ENCODE measurements at regions not wholly inside any gene's neighbourhood (a gene's known extent, or its start where the extent isn't known, plus 50 kb on each side); places are given as distances from the start of the nearest gene placed in this dataset.

GRCh38 chr6:28802417-28803336 is 121.1 kb downstream of the TRIM27 start:
- no peak overlapping the region for H3K4me3 ChIP-seq (ENCODE audit: low read depth, low read length)
- no peak for TF ChIP-seq CTCF (IDR thresholded peaks at IDR 0.05; ENCODE audit: insufficient read depth, low read length, severe bottlenecking)
- H3K36me3 ChIP-seq (ENCODE audit: control insufficient read depth, insufficient read depth, low read length), result no peaks in the 10 kb centered on the region
- no peaks in the 10 kb centered on the region for H3K27me3 ChIP-seq (ENCODE audit: control insufficient read depth, insufficient read depth, low read length)
- no peak for FAIRE-seq
- peak; percentile 68 for DNase-seq (ENCODE audit: low read depth)

GRCh38 chr6:28803337-28803709 is 120.5 kb downstream of the TRIM27 start:
- no peak for DNase-seq (ENCODE audit: low read depth)
- H3K36me3 ChIP-seq (ENCODE audit: control insufficient read depth, insufficient read depth, low read length), result no peaks in the 10 kb centered on the region
- no peak for TF ChIP-seq CTCF (IDR thresholded peaks at IDR 0.05; ENCODE audit: insufficient read depth, low read length, severe bottlenecking)
- no peak for FAIRE-seq
- no peaks in the 10 kb centered on the region for H3K27me3 ChIP-seq (ENCODE audit: control insufficient read depth, insufficient read depth, low read length)
- H3K4me3 ChIP-seq (ENCODE audit: low read depth, low read length), result no peak overlapping the region

- Histone ChIP-seq H3K36me3 (ENCODE audit: control insufficient read depth, insufficient read depth, low read length) (no peaks in the 10 kb centered on the region), H3K4me3 (ENCODE audit: low read depth, low read length) (no peak overlapping the region), H3K27me3 (ENCODE audit: control insufficient read depth, insufficient read depth, low read length) (peaks cover 17% of the 10 kb centered on the region)
- FAIRE-seq (no peak), DNase-seq (ENCODE audit: low read depth) (peak; percentile 59)
- TF ChIP-seq CTCF (IDR thresholded peaks at IDR 0.05; ENCODE audit: insufficient read depth, low read length, severe bottlenecking), result no peak
These were observed 116.0 kb downstream of the TRIM27 start for GRCh38 chr6:28807682-28808280.

GRCh38 chr6:28808383-28808782 is 115.4 kb downstream of the TRIM27 start:
- H3K27me3 ChIP-seq (ENCODE audit: control insufficient read depth, insufficient read depth, low read length), result peaks cover 22% of the 10 kb centered on the region
- TF ChIP-seq CTCF (IDR thresholded peaks at IDR 0.05; ENCODE audit: insufficient read depth, low read length, severe bottlenecking), result no peak

GRCh38 chr6:28809947-28810658 is 113.7 kb downstream of the TRIM27 start:
- DNase-seq (ENCODE audit: low read depth), result no peak

More at GRCh38 chr6:28808383-28808782, 115.4 kb downstream of the TRIM27 start:
- Histone ChIP-seq H3K36me3 (ENCODE audit: control insufficient read depth, insufficient read depth, low read length) (no peaks in the 10 kb centered on the region), H3K4me3 (ENCODE audit: low read depth, low read length) (no peak overlapping the region)
- no peak for FAIRE-seq
- no peak for DNase-seq (ENCODE audit: low read depth)

More at GRCh38 chr6:28809947-28810658, 113.7 kb downstream of the TRIM27 start:
- peak; percentile 7 for TF ChIP-seq CTCF (IDR thresholded peaks at IDR 0.05; ENCODE audit: insufficient read depth, low read length, severe bottlenecking)
- Histone ChIP-seq H3K27me3 (ENCODE audit: control insufficient read depth, insufficient read depth, low read length) (peaks cover 37% of the 10 kb centered on the region), H3K4me3 (ENCODE audit: low read depth, low read length) (no peak overlapping the region), H3K36me3 (ENCODE audit: control insufficient read depth, insufficient read depth, low read length) (no peaks in the 10 kb centered on the region)
- FAIRE-seq, result no peak

Data from bronchial epithelial cell (primary cell).